ENCODE measurements at regions not wholly inside any gene's neighbourhood (a gene's known extent, or its start where the extent isn't known, plus 50 kb on each side); places are given as distances from the start of the nearest gene placed in this dataset.

- H3K4me3 ChIP-seq (ENCODE audit: low read length), result no peak overlapping the region
- H4K20me1 ChIP-seq (ENCODE audit: insufficient read depth), result no peaks in the 10 kb centered on the region
- H3K27ac ChIP-seq (ENCODE audit: low read length), result no peak overlapping the region
- H3K36me3 ChIP-seq (ENCODE audit: insufficient read depth, low read length), result no peaks in the 10 kb centered on the region
- H3K9me2 ChIP-seq (ENCODE audit: insufficient read depth, low read length), result no peaks in the 10 kb centered on the region
- H3K79me2 ChIP-seq (replicated peaks; ENCODE audit: insufficient read depth, low read length), result no peaks in the 10 kb centered on the region
- H2AFZ ChIP-seq (ENCODE audit: low read depth, low read length), result no peak overlapping the region
- H3K4me2 ChIP-seq (ENCODE audit: low read length), result no peak overlapping the region
- TF ChIP-seq TAF1 (IDR thresholded peaks at IDR 0.05; ENCODE audit: low read depth) (no peak), POLR2AphosphoS5 (IDR thresholded peaks at IDR 0.05) (no peak), EP300 (conservative IDR thresholded peaks at IDR 0.05; ENCODE audit: poor library complexity, severe bottlenecking) (no peak), EZH2 (IDR thresholded peaks at IDR 0.05; ENCODE audit: borderline replicate concordance, insufficient read depth, low read length, poor library complexity, severe bottlenecking) (no peak), REST (IDR thresholded peaks at IDR 0.05; ENCODE audit: borderline replicate concordance) (no peak), CTCF (IDR thresholded peaks at IDR 0.05; ENCODE audit: poor library complexity, severe bottlenecking) (no peak), RAD21 (conservative IDR thresholded peaks at IDR 0.05) (no peak), SMC3 (conservative IDR thresholded peaks at IDR 0.05; ENCODE audit: poor library complexity) (no peak), MXI1 (conservative IDR thresholded peaks at IDR 0.05; ENCODE audit: poor library complexity, severe bottlenecking) (no peak)
- no peaks in the 10 kb centered on the region for H3K9me3 ChIP-seq (ENCODE audit: low read length)
- no peak overlapping the region for H3K9ac ChIP-seq (ENCODE audit: low read length)
- H3F3A ChIP-seq (ENCODE audit: insufficient read depth, low read length, poor library complexity, severe bottlenecking), result no peaks in the 10 kb centered on the region
- H3K27me3 ChIP-seq (ENCODE audit: insufficient read depth, low read depth, low read length), result no peaks in the 10 kb centered on the region
Observed at GRCh38 chr7:19948160-19948559, 174.7 kb upstream of the TMEM196 start.

DNA sequence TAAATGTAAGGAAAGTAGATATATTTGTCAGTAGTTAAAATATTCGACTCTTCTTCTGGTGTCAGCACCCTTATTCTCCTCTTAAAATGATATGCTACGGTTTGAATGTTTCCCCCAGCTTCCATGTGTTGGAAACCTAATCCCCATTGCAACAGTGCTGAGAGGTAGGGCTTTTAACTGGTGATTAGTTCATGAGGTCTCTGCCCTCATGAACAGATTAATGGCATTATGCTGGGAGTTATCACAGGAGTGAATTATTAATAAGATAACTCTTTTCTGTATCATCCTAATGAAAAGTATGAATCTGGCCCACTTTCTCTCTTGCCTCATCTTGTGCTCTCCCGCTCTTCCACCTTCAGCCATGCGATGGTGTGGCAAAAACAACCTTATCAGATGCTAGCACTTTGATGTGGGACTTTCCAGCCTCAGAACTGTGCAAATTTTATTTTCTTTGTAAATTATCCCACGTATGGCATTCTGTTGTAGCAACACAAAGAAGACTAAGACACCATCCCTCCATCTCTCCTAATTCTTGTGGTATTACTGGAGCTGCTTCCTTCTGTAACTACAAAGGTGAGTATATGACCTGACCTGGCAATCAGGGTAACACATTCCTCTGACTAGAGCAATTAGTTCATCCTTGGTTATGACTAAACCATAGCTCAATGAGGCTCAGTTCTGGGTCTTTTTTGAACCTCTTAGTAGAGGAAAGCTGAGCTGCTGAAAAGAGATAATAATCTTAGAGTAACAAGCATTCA is 171.1 kb upstream of the TMEM196 start:
- Histone ChIP-seq H2AFZ (ENCODE audit: low read depth, low read length) (no peak overlapping the region), H3F3A (ENCODE audit: insufficient read depth, low read length, poor library complexity, severe bottlenecking) (no peaks in the 10 kb centered on the region), H3K27me3 (ENCODE audit: insufficient read depth, low read depth, low read length) (no peaks in the 10 kb centered on the region), H3K36me3 (ENCODE audit: insufficient read depth, low read length) (no peaks in the 10 kb centered on the region), H3K79me2 (replicated peaks; ENCODE audit: insufficient read depth, low read length) (no peaks in the 10 kb centered on the region), H3K4me3 (ENCODE audit: low read length) (no peak overlapping the region), H3K9me3 (ENCODE audit: low read length) (no peaks in the 10 kb centered on the region), H3K9ac (ENCODE audit: low read length) (no peak overlapping the region), H4K20me1 (ENCODE audit: insufficient read depth) (no peaks in the 10 kb centered on the region), H3K27ac (ENCODE audit: low read length) (no peak overlapping the region), H3K9me2 (ENCODE audit: insufficient read depth, low read length) (no peaks in the 10 kb centered on the region), H3K4me2 (ENCODE audit: low read length) (no peak overlapping the region)
- no peak for TF ChIP-seq MXI1 (conservative IDR thresholded peaks at IDR 0.05; ENCODE audit: poor library complexity, severe bottlenecking)
- TF ChIP-seq SMC3 (conservative IDR thresholded peaks at IDR 0.05; ENCODE audit: poor library complexity), result no peak
- no peak for TF ChIP-seq EP300 (conservative IDR thresholded peaks at IDR 0.05; ENCODE audit: poor library complexity, severe bottlenecking)
- no peak for TF ChIP-seq TAF1 (IDR thresholded peaks at IDR 0.05; ENCODE audit: low read depth)
- no peak for TF ChIP-seq REST (IDR thresholded peaks at IDR 0.05; ENCODE audit: borderline replicate concordance)
- TF ChIP-seq RAD21 (conservative IDR thresholded peaks at IDR 0.05), result no peak
- no peak for TF ChIP-seq POLR2AphosphoS5 (IDR thresholded peaks at IDR 0.05)
- TF ChIP-seq EZH2 (IDR thresholded peaks at IDR 0.05; ENCODE audit: borderline replicate concordance, insufficient read depth, low read length, poor library complexity, severe bottlenecking), result no peak
- TF ChIP-seq CTCF (IDR thresholded peaks at IDR 0.05; ENCODE audit: poor library complexity, severe bottlenecking), result no peak

Data from neural cell (in vitro differentiated cells).